ENCODE measurements at regions not wholly inside any gene's neighbourhood (a gene's known extent, or its start where the extent isn't known, plus 50 kb on each side); places are given as distances from the start of the nearest gene placed in this dataset.

DNA sequence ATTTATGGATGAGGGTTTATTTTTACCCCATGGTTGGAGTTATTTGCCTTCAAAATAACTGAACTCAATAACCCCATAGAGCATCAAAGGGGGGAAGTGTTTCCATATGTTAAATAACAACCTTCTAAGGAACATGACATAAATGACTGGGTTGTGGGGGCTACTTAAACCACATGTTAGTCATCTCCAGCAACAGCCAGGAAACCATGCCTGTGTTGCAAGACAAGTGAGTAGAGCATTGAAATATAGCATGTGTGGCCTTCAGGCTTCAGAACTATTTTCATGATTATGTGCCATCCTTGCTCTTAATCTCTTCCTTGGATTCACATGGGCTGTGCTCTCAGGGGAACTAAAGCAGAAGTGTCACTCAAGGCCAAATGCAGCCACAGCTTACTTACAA lies 431.2 kb downstream of the AGTPBP1 start:
- TF ChIP-seq CREB1 (IDR thresholded peaks at IDR 0.05; ENCODE audit: low read depth) (no peak), TAF1 (IDR thresholded peaks at IDR 0.05; ENCODE audit: low read depth) (no peak), YY1 (IDR thresholded peaks at IDR 0.05; ENCODE audit: low read depth) (no peak), EP300 (IDR thresholded peaks at IDR 0.05; ENCODE audit: borderline replicate concordance) (no peak), TCF12 (IDR thresholded peaks at IDR 0.05; ENCODE audit: low read depth) (no peak)
- TF ChIP-seq, protein P1, sequence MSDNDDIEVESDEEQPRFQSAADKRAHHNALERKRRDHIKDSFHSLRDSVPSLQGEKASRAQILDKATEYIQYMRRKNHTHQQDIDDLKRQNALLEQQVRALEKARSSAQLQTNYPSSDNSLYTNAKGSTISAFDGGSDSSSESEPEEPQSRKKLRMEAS (IDR thresholded peaks at IDR 0.05): no peak
- TF ChIP-seq, protein P2, sequence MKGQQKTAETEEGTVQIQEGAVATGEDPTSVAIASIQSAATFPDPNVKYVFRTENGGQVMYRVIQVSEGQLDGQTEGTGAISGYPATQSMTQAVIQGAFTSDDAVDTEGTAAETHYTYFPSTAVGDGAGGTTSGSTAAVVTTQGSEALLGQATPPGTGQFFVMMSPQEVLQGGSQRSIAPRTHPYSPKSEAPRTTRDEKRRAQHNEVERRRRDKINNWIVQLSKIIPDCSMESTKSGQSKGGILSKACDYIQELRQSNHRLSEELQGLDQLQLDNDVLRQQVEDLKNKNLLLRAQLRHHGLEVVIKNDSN (IDR thresholded peaks at IDR 0.05): no peak
- TF ChIP-seq, protein P3, sequence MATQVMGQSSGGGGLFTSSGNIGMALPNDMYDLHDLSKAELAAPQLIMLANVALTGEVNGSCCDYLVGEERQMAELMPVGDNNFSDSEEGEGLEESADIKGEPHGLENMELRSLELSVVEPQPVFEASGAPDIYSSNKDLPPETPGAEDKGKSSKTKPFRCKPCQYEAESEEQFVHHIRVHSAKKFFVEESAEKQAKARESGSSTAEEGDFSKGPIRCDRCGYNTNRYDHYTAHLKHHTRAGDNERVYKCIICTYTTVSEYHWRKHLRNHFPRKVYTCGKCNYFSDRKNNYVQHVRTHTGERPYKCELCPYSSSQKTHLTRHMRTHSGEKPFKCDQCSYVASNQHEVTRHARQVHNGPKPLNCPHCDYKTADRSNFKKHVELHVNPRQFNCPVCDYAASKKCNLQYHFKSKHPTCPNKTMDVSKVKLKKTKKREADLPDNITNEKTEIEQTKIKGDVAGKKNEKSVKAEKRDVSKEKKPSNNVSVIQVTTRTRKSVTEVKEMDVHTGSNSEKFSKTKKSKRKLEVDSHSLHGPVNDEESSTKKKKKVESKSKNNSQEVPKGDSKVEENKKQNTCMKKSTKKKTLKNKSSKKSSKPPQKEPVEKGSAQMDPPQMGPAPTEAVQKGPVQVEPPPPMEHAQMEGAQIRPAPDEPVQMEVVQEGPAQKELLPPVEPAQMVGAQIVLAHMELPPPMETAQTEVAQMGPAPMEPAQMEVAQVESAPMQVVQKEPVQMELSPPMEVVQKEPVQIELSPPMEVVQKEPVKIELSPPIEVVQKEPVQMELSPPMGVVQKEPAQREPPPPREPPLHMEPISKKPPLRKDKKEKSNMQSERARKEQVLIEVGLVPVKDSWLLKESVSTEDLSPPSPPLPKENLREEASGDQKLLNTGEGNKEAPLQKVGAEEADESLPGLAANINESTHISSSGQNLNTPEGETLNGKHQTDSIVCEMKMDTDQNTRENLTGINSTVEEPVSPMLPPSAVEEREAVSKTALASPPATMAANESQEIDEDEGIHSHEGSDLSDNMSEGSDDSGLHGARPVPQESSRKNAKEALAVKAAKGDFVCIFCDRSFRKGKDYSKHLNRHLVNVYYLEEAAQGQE (IDR thresholded peaks at IDR 0.05; ENCODE audit: low read depth): no peak

DNA sequence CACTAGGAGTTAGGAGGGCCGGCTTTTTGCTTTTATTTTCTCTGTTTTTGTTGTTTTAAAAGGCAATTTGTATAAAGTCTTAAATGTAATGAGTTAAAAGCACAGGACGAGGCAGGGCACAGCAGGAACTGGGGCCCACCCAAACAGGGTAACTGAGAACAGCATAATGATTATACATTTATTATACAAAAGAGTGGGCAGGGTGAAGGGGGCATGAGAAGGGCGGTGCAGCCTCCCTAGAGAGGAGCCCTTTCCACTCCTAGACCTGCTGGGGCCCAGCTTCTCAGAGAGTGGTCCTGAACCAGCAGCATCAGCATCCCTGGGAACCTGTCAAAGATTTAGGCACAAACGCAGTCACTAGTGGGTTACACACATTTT lies 438.0 kb downstream of the AGTPBP1 start:
- no peak for TF ChIP-seq TAF1 (IDR thresholded peaks at IDR 0.05; ENCODE audit: low read depth)
- no peak for TF ChIP-seq ZBTB7A (IDR thresholded peaks at IDR 0.05; ENCODE audit: low read depth)
- TF ChIP-seq RAD21 (IDR thresholded peaks at IDR 0.05; ENCODE audit: low read depth): no peak
- no peak for TF ChIP-seq CEBPB (IDR thresholded peaks at IDR 0.05)
- TF ChIP-seq NFIC (IDR thresholded peaks at IDR 0.05): no peak
- TF ChIP-seq EP300 (IDR thresholded peaks at IDR 0.05; ENCODE audit: borderline replicate concordance): no peak
- no peak for TF ChIP-seq EGR1 (IDR thresholded peaks at IDR 0.05)
- TF ChIP-seq YY1 (IDR thresholded peaks at IDR 0.05; ENCODE audit: low read depth): no peak
- no peak for TF ChIP-seq FOXM1 (IDR thresholded peaks at IDR 0.05; ENCODE audit: borderline replicate concordance, low read depth)
- TF ChIP-seq, protein P1 (IDR thresholded peaks at IDR 0.05): no peak
- no peak for TF ChIP-seq TEAD4 (IDR thresholded peaks at IDR 0.05)
- TF ChIP-seq, protein P3 (IDR thresholded peaks at IDR 0.05; ENCODE audit: low read depth): no peak
- TF ChIP-seq CREB1 (IDR thresholded peaks at IDR 0.05; ENCODE audit: low read depth): no peak
- TF ChIP-seq, protein P2 (IDR thresholded peaks at IDR 0.05): no peak

DNA sequence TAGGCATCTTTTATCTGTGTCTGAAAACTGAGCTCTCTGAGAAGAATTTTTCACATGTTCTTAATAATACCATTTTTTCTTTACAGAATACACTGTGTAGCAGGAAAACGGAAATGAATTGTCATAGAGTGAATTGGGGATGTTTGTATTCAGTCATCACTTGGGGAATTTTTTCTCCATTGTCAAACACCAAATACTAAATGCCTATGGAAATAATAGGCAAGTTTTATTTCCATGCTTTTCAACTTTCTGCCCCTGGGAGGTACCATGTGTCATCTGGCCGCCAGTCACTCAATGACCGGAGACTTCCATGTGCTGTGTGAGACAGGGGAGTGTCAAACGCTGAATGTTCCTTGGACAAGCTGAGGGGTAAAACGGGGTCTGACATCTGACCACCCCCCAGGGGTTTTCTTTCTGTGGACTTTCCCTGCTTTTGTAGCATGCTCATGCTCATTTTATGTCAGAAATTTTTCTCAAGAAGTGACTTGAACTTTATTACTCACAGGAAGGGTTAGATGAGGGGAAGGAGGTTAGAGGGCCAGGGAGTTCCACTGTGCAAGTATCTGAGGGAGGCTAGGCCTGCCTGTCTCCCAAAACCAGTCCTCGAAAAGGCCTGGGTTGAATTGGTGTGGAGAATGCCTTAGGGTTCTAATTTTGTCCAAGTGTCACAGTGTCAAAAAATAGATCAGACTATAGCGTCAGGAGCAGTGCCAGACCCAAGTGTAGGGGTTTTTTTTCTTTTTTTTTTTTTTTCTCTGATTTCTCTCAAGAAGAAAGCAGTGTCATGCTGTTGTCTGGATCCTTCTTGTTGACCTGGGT lies 438.6 kb downstream of the AGTPBP1 start:
- TF ChIP-seq EGR1 (IDR thresholded peaks at IDR 0.05) (no peak), TCF12 (IDR thresholded peaks at IDR 0.05; ENCODE audit: low read depth) (no peak), CEBPB (IDR thresholded peaks at IDR 0.05) (no peak), ZBTB7A (IDR thresholded peaks at IDR 0.05; ENCODE audit: low read depth) (no peak), RAD21 (IDR thresholded peaks at IDR 0.05; ENCODE audit: low read depth) (no peak), TEAD4 (IDR thresholded peaks at IDR 0.05) (no peak), TAF1 (IDR thresholded peaks at IDR 0.05; ENCODE audit: low read depth) (no peak), FOXM1 (IDR thresholded peaks at IDR 0.05; ENCODE audit: borderline replicate concordance, low read depth) (no peak), CREB1 (IDR thresholded peaks at IDR 0.05; ENCODE audit: low read depth) (no peak), YY1 (IDR thresholded peaks at IDR 0.05; ENCODE audit: low read depth) (no peak), NFIC (IDR thresholded peaks at IDR 0.05) (no peak), EP300 (IDR thresholded peaks at IDR 0.05; ENCODE audit: borderline replicate concordance) (no peak)
- TF ChIP-seq, protein P2 (IDR thresholded peaks at IDR 0.05): no peak
- TF ChIP-seq, protein P1 (IDR thresholded peaks at IDR 0.05): no peak
- TF ChIP-seq, protein P3 (IDR thresholded peaks at IDR 0.05; ENCODE audit: low read depth): no peak

Measured in Ishikawa (cell line).